ENCODE measurements at regions not wholly inside any gene's neighbourhood (a gene's known extent, or its start where the extent isn't known, plus 50 kb on each side); places are given as distances from the start of the nearest gene placed in this dataset.

GRCh38 chr1:208767816-208768215 lies 523.6 kb upstream of the PLXNA2 start:
- no peak for DNase-seq (ENCODE audit: low read depth in 1 of 2, low spot score in 1 of 2)

- DNase-seq (ENCODE audit: low read depth in 1 of 2, low spot score in 1 of 2), result no peak
These were observed 528.7 kb upstream of the PLXNA2 start for GRCh38 chr1:208772891-208773290.

GRCh38 chr1:208775841-208776240 lies 531.7 kb upstream of the PLXNA2 start:
- no peak for DNase-seq (ENCODE audit: low read depth in 1 of 2, low spot score in 1 of 2)

- no peak for DNase-seq (ENCODE audit: low read depth in 1 of 2, low spot score in 1 of 2)
These were observed 534.2 kb upstream of the PLXNA2 start for GRCh38 chr1:208778417-208778816.

- no peak for DNase-seq (ENCODE audit: low read depth in 1 of 2, low spot score in 1 of 2)
These were observed 537.3 kb upstream of the PLXNA2 start for GRCh38 chr1:208781391-208782045.

GRCh38 chr1:208782186-208782585 lies 538.0 kb upstream of the PLXNA2 start:
- DNase-seq (ENCODE audit: low read depth in 1 of 2, low spot score in 1 of 2), result no peak

- DNase-seq (ENCODE audit: low read depth in 1 of 2, low spot score in 1 of 2), result no peak
These were observed 541.4 kb upstream of the PLXNA2 start for GRCh38 chr1:208785629-208786028.

GRCh38 chr1:208787219-208787618 lies 543.0 kb upstream of the PLXNA2 start:
- no peak for DNase-seq (ENCODE audit: low read depth in 1 of 2, low spot score in 1 of 2)

- DNase-seq (ENCODE audit: low read depth in 1 of 2, low spot score in 1 of 2), result no peak
These were observed 543.9 kb upstream of the PLXNA2 start for GRCh38 chr1:208788013-208788540.

GRCh38 chr1:208791456-208791855 lies 547.3 kb upstream of the PLXNA2 start:
- no peak for DNase-seq (ENCODE audit: low read depth in 1 of 2, low spot score in 1 of 2)

GRCh38 chr1:208793861-208794345 lies 549.7 kb upstream of the PLXNA2 start:
- DNase-seq (ENCODE audit: low read depth in 1 of 2, low spot score in 1 of 2), result no peak

- no peak for DNase-seq (ENCODE audit: low read depth in 1 of 2, low spot score in 1 of 2)
These were observed 555.0 kb upstream of the PLXNA2 start for GRCh38 chr1:208799186-208799585.

GRCh38 chr1:208803011-208803811 lies 559.0 kb upstream of the PLXNA2 start:
- no peak for DNase-seq (ENCODE audit: low read depth in 1 of 2, low spot score in 1 of 2)

GRCh38 chr1:208807446-208808127 lies 563.4 kb upstream of the PLXNA2 start:
- no peak for DNase-seq (ENCODE audit: low read depth in 1 of 2, low spot score in 1 of 2)

- DNase-seq (ENCODE audit: low read depth in 1 of 2, low spot score in 1 of 2), result no peak
These were observed 564.1 kb upstream of the PLXNA2 start for GRCh38 chr1:208808301-208808700.

- DNase-seq (ENCODE audit: low read depth in 1 of 2, low spot score in 1 of 2), result no peak
These were observed 565.7 kb upstream of the PLXNA2 start for GRCh38 chr1:208809876-208810275.

GRCh38 chr1:208818770-208819445 lies 574.7 kb upstream of the PLXNA2 start:
- DNase-seq (ENCODE audit: low read depth in 1 of 2, low spot score in 1 of 2), result no peak

- DNase-seq (ENCODE audit: low read depth in 1 of 2, low spot score in 1 of 2), result no peak
These were observed 576.5 kb upstream of the PLXNA2 start for GRCh38 chr1:208820580-208821212.

- DNase-seq (ENCODE audit: low read depth in 1 of 2, low spot score in 1 of 2), result no peak
These were observed 577.8 kb upstream of the PLXNA2 start for GRCh38 chr1:208821939-208822338.

GRCh38 chr1:208825300-208825699 lies 581.1 kb upstream of the PLXNA2 start:
- no peak for DNase-seq (ENCODE audit: low read depth in 1 of 2, low spot score in 1 of 2)

- DNase-seq (ENCODE audit: low read depth in 1 of 2, low spot score in 1 of 2), result no peak
These were observed 585.4 kb upstream of the PLXNA2 start for GRCh38 chr1:208829595-208829994.
